OCI-LY1 (cell line): ENCODE measurements at regions not wholly inside any gene's neighbourhood (a gene's known extent, or its start where the extent isn't known, plus 50 kb on each side); places are given as distances from the start of the nearest gene placed in this dataset.

ENCODE experiments used
- CTCF ChIP-seq: fragments of 200-600 bp; sonication (generic), shearing (Covaris generic); IDR thresholded peaks from 2 replicates; pipeline ENCODE4 v1.5.1; 2017; ENCODE audit warnings: mild to moderate bottlenecking, antibody characterized with exemption, low read length, moderate library complexity, mixed read lengths
- EZH2 ChIP-seq: fragments of 200-600 bp; sonication (generic), shearing (Covaris generic); IDR thresholded peaks from 2 replicates; pipeline ENCODE4 v1.8.0; 2017; ENCODE audit warnings: borderline replicate concordance, mixed run types, mild to moderate bottlenecking, antibody characterized with exemption, low read length, moderate library complexity, mixed read lengths

DNA sequence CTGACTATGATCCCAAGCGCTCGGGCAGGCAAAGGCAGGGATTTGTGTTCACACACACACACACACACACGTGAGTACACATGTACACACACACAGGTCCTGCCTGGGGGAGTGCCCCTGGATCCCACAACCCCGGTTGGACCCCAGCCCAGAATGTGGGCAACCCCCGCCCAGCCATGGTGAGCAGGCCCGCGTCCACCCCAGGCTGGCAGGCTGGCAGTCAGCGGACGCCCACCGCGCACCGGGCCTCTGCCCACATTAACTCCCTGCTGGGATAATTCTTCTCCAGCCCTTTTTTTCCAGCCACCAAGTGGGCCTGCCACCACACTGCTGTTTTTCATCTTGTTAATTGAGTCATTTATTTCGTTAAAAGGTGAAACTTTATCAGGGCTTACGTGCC is 256.2 kb downstream of the BCL11B start:
- no peak for TF ChIP-seq CTCF
- no peak for TF ChIP-seq EZH2
